ENCODE measurements at regions not wholly inside any gene's neighbourhood (a gene's known extent, or its start where the extent isn't known, plus 50 kb on each side); places are given as distances from the start of the nearest gene placed in this dataset.

DNA sequence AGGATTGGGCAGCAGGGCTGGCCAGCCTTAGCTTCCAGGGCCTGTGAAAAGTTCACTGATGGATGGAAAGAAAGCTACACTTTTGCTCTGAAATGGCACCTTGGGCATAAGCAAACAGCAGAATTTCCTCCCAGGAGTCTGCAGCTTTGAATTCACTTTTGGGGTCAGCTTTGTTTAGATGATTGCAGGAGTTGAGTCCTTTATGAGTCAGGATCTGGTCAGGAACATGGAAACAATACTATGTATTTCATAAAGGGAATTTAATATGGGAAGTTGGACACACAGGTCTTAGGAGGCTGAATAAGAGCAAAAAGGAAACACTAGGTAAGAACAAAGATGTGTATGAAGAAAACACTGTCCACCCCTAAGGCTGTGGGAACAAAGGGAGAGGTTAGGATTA is 345.3 kb downstream of the TSN start:
- H3K27me3 Mint-ChIP-seq (ENCODE audit: low read depth) = no peaks in the 10 kb centered on the region

DNA sequence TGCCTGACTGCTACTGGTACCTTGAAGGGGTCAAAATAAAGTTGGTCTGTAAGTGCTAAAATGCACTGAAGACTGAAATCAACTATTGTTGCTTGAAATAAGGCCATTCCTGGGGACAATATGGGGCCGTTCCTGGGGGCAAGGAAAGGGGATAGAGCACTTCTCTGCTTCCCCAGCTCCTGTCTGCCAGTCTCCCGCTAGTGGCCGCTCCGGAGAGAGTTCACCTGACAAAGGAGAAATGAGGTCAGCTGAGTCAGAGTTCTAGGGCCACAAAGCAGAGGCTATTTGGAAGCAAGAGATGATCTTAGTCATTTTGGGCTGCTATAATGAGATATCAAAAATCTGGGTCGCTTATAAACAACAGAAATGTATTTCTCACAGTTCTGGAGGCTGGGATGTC is 345.9 kb downstream of the TSN start:
- no peak for DNase-seq (ENCODE audit: low spot score)
- Mint-ChIP-seq H3K9me3 (ENCODE audit: low read depth) (peaks cover 9% of the 10 kb centered on the region), H3K4me1 (ENCODE audit: low read depth) (peaks cover 4% of the 10 kb centered on the region), H3K27ac (ENCODE audit: unreplicated experiment) (no peak overlapping the region), H3K4me3 (ENCODE audit: unreplicated experiment) (no peak overlapping the region), H3K36me3 (ENCODE audit: low read depth) (no peaks in the 10 kb centered on the region), H3K27me3 (ENCODE audit: low read depth) (peaks cover 3% of the 10 kb centered on the region)
- TF ChIP-seq, protein P1, sequence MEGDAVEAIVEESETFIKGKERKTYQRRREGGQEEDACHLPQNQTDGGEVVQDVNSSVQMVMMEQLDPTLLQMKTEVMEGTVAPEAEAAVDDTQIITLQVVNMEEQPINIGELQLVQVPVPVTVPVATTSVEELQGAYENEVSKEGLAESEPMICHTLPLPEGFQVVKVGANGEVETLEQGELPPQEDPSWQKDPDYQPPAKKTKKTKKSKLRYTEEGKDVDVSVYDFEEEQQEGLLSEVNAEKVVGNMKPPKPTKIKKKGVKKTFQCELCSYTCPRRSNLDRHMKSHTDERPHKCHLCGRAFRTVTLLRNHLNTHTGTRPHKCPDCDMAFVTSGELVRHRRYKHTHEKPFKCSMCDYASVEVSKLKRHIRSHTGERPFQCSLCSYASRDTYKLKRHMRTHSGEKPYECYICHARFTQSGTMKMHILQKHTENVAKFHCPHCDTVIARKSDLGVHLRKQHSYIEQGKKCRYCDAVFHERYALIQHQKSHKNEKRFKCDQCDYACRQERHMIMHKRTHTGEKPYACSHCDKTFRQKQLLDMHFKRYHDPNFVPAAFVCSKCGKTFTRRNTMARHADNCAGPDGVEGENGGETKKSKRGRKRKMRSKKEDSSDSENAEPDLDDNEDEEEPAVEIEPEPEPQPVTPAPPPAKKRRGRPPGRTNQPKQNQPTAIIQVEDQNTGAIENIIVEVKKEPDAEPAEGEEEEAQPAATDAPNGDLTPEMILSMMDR (IDR thresholded peaks at IDR 0.05) = no peak

More for the DNA sequence above, 345.3 kb downstream of the TSN start:
- peaks cover 4% of the 10 kb centered on the region for H3K4me1 Mint-ChIP-seq (ENCODE audit: low read depth)
- no peak overlapping the region for H3K4me3 Mint-ChIP-seq (ENCODE audit: unreplicated experiment)
- H3K27ac Mint-ChIP-seq (ENCODE audit: unreplicated experiment) = no peak overlapping the region
- no peak for DNase-seq (ENCODE audit: low spot score)
- peaks cover 9% of the 10 kb centered on the region for H3K9me3 Mint-ChIP-seq (ENCODE audit: low read depth)
- TF ChIP-seq, protein P1 (IDR thresholded peaks at IDR 0.05) = no peak
- no peaks in the 10 kb centered on the region for H3K36me3 Mint-ChIP-seq (ENCODE audit: low read depth)

DNA sequence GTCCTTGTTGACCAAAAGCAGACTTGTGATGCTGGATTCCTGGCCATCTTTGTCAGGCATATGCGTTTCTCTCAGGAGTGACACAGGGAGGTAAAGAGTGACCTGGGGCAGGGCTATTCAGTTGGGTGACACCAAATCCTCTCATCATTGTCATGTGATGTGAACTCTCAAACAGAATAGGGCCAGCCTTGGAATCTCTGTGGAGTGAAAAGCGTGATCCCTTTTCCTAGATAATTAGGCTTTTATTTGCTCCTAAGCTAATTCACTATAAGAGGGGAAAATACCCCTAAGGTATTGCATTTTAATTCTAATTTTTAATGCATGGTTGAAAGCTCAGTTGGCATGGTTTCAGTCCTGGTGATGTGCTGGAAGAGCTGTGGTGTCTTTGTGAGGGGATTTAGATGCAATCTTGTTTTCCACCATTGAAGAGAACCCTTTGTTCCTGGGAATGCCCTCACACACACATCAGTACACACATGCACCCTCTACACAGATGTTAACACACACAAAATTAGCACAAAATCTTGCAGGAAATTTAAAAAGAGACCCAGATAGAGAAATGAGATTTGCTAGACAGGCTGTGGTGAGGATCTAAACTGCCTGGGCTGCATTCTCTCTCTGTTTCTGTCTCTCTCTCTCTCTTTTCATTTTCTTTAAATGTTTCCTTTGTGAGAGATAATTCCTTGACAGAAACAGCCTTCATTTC is 349.9 kb downstream of the TSN start:
- Mint-ChIP-seq H3K4me3 (ENCODE audit: unreplicated experiment) (no peak overlapping the region), H3K27me3 (ENCODE audit: low read depth) (peaks cover 19% of the 10 kb centered on the region), H3K36me3 (ENCODE audit: low read depth) (no peaks in the 10 kb centered on the region), H3K4me1 (ENCODE audit: low read depth) (no peaks in the 10 kb centered on the region), H3K9me3 (ENCODE audit: low read depth) (peaks cover 9% of the 10 kb centered on the region), H3K27ac (ENCODE audit: unreplicated experiment) (no peak overlapping the region)
- TF ChIP-seq, protein P1 (IDR thresholded peaks at IDR 0.05) = no peak
- no peak for DNase-seq (ENCODE audit: low spot score)

DNA sequence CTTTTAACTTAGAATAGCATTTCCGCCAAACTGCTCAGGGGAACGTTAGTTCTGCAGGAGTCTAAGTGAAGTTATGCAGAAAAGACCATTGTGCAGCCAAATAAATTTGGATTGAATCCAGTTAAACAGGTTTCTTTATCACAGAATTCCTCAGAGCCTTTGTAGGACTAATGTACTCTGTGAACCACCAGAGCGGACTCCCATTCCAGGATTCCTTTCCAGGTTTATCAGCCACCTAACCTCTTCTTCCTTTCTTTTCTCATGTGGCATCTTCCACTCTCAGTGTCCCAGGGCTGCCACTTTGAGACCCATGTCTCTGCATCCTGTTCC is 350.4 kb downstream of the TSN start:
- Mint-ChIP-seq H3K4me3 (ENCODE audit: unreplicated experiment) (no peak overlapping the region), H3K36me3 (ENCODE audit: low read depth) (no peaks in the 10 kb centered on the region), H3K4me1 (ENCODE audit: low read depth) (no peaks in the 10 kb centered on the region), H3K9me3 (ENCODE audit: low read depth) (peaks cover 9% of the 10 kb centered on the region), H3K27ac (ENCODE audit: unreplicated experiment) (no peak overlapping the region), H3K27me3 (ENCODE audit: low read depth) (peaks cover 19% of the 10 kb centered on the region)
- no peak for DNase-seq (ENCODE audit: low spot score)
- TF ChIP-seq, protein P1 (IDR thresholded peaks at IDR 0.05) = no peak

DNA sequence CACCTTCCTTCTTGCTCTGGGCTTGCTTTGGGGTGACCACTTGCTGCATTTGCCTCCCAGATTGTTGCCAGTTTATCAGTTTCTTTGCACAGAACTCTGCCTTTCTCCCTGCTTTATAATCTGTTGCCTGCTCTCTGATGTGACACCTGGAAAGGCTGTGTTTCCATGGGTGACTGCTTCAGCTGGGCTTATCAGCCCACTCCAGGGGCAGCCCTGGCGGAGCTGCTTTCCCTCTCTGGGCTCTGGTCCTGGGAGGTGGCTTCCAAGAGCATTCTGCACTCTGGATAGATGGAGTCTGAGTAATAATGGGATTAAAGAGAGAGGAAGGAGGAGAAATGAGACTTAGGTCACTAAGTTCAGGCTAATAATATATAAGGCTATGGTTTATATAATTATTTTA is 352.7 kb downstream of the TSN start:
- Mint-ChIP-seq H3K4me1 (ENCODE audit: low read depth) (no peaks in the 10 kb centered on the region), H3K4me3 (ENCODE audit: unreplicated experiment) (no peak overlapping the region), H3K27ac (ENCODE audit: unreplicated experiment) (no peak overlapping the region), H3K9me3 (ENCODE audit: low read depth) (peaks cover 9% of the 10 kb centered on the region), H3K27me3 (ENCODE audit: low read depth) (peaks cover 25% of the 10 kb centered on the region), H3K36me3 (ENCODE audit: low read depth) (no peaks in the 10 kb centered on the region)
- no peak for DNase-seq (ENCODE audit: low spot score)
- TF ChIP-seq, protein P1 (IDR thresholded peaks at IDR 0.05) = no peak

All from chondrocyte (in vitro differentiated cells).